ENCODE measurements at regions not wholly inside any gene's neighbourhood (a gene's known extent, or its start where the extent isn't known, plus 50 kb on each side); places are given as distances from the start of the nearest gene placed in this dataset.

DNA sequence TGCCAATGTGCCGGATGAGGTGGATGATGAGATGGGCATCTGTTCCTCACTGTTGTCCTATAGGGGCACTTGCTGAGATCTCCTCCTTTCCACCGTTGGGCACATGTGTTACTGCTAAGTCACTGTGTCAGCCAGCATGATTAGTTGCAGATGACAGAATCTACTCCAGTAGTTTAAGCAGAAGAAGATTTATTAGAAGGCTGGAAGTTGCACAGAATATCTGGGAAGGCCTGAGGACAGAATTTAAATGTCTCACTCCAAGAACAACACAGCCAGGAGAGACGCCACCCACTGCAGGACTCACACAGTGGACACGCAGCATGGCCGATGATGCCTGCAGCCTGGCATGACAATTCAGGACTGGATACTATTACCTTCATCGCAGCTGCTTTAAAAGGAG is 157.5 kb downstream of the NSG2 start:
- TF ChIP-seq, protein P1, sequence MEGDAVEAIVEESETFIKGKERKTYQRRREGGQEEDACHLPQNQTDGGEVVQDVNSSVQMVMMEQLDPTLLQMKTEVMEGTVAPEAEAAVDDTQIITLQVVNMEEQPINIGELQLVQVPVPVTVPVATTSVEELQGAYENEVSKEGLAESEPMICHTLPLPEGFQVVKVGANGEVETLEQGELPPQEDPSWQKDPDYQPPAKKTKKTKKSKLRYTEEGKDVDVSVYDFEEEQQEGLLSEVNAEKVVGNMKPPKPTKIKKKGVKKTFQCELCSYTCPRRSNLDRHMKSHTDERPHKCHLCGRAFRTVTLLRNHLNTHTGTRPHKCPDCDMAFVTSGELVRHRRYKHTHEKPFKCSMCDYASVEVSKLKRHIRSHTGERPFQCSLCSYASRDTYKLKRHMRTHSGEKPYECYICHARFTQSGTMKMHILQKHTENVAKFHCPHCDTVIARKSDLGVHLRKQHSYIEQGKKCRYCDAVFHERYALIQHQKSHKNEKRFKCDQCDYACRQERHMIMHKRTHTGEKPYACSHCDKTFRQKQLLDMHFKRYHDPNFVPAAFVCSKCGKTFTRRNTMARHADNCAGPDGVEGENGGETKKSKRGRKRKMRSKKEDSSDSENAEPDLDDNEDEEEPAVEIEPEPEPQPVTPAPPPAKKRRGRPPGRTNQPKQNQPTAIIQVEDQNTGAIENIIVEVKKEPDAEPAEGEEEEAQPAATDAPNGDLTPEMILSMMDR (IDR thresholded peaks at IDR 0.05) = no peak
- TF ChIP-seq REST (IDR thresholded peaks at IDR 0.05; ENCODE audit: insufficient read depth in 1 of 2, low read depth in 2 of 2, low read length in 1 of 2) = no peak
- no peak for TF ChIP-seq POLR2AphosphoS5 (IDR thresholded peaks at IDR 0.05; ENCODE audit: low read depth, low read length)
- no peak for TF ChIP-seq SIN3A (IDR thresholded peaks at IDR 0.05; ENCODE audit: borderline replicate concordance, insufficient read depth, low read depth, low read length)
- no peak for TF ChIP-seq TCF7L2 (IDR thresholded peaks at IDR 0.05; ENCODE audit: low read depth, low read length)

Data from Panc1 (cell line).